GM21381 (cell line): ENCODE measurements at regions not wholly inside any gene's neighbourhood (a gene's known extent, or its start where the extent isn't known, plus 50 kb on each side); places are given as distances from the start of the nearest gene placed in this dataset.
"Not testable (repeated sequence)": the region's sequence is repeated elsewhere in the genome, so short reads cannot be mapped to it uniquely, and the experiment has no call there.

Experiments
- ATAC-seq: cut with Tn5 transposase; IDR thresholded peaks from one replicate; pipeline ENCODE4 v1.9.1; 2021; ENCODE audit warnings: mild to moderate bottlenecking, moderate library complexity; ENCODE audit not compliant: unreplicated experiment

GRCh38 chr1:29695036-29695435, 458.7 kb downstream of the PTPRU start:
- ATAC-seq, result no peak

DNA sequence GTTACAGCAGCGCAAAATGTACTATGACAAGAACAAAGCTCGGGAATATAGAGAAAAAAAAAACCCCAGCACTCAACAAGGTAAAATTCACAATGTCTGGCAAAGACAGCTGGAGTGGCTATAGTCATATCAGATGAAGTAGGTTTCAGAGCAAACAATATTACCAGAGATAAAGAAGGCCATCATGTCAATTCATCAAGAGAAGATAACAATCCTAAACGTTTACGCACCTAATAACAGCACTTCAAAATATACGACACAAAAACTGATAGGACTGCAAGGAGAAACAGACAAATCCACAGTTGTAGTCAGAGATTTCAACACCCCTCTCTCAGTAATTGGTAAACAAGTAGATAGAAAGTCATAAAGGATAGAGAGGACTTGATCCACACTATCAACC, 455.2 kb downstream of the PTPRU start:
- ATAC-seq, result no peak

DNA sequence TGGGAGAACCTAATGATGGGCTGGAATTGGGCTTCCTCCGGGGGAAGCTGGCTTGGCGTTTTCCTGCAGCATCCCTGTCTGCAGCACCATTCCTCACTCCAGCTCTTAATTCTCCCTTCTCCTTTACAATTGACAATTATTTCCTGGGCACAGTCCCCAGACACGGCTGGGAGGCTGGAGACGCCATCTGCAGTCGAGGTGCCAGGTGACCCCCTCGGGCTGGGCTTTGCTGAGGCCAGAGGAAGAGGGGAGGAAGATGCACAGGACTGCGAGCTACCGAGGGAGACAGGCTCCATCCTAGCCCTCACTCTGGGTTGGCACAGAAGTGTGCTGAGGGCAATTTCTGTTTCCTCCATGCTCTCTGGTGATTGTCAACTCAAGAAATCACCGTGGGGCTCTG, 453.8 kb downstream of the PTPRU start:
- ATAC-seq, result no peak

DNA sequence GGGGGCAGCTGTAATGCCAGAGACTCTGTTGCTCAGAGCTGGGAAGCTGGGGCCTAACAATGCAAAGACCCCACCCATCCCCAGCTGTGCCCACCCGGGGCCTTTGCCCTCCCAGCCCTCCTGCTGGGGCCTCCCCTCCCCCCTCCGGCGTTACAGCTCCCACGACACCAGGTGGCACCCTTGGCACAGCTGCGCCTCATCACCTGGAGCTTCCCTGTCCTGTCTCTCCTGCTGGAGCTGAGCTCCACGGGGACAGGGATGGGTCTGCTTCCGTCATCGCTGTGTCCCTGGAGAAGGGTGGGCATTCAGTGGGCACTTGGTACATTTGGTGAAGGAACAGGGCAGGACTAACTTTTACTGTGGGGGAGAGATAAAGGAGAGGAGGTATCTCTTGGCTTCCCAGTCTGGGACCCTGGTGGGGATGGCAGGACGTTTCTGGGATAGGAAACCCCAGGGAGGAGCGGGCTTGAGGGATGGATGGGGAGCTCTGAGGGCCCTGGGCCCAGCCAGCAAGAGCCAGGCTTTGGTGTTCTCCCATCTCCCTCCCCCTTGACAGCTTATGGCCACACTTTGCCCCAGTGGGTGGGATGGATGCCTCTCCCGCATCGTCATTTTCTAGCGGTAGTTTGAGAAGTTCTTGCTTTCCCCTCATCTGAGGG, 453.2 kb downstream of the PTPRU start:
- ATAC-seq, result no peak

DNA sequence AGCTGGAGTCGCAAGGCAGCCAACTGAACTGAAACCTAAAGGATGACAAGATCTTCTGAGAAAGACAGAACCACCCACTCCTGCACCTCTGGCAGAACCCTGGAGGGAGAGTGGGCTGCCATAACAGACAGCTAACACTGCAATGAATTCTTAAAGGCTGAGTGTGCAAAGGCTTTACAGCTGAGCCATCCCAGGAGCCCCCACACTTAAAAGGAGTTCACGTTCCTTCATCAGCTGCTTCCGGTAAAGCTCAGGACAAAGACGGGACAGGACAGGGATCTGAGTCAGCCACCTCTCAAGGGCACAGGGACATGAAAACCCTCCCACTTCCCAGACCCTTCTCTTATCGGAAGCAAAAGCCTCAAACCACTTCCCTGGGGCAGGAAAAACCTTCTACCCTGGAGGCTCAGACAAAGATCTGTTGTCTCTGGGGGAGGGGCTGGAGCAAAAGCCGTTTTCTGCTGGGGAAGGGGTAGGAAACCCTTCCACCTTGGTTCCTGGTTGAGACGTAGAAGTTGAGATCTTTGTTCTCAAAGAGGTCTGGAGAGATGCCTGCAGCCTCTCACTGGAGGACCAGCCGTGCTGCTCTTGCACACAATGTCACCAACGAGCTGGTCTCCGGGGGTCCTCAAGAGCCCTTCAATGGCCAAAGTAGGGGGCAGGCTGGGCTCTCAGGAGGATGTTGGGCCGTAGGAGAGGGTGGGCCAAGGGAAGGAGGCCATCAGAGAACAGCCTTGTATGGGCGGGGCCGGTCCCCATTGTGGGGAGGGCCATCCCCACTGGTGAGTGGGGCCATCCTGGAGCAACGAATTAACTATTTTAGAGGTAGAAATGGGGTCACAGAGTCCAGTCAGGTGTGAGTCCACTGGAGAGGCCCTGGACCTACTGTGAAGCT, 452.4 kb downstream of the PTPRU start:
- no peak for ATAC-seq

- no peak for ATAC-seq
These were observed 451.4 kb downstream of the PTPRU start for GRCh38 chr1:29687601-29688244.

GRCh38 chr1:29687166-29687565, 450.8 kb downstream of the PTPRU start:
- no peak for ATAC-seq

GRCh38 chr1:29686012-29686930, 449.9 kb downstream of the PTPRU start:
- no peak for ATAC-seq

DNA sequence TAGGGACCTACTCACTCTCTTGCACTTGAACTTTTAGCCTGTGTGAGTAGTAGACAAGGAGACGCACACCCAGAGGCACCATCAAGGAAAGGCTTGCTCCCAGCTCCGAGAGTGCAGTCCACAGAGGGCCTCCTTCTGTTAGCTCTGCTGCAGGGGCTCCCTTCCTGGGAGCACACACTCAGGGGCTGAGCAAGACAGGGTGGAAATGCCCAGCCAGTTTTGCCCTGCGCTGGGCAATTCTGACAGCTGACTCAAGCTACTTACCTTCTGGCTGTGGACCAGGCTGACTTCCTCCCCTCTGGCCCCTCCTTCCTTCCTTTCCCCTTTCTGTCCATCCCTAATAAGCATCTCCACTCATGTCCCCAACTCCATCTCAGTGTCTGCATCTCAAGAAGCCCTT, 449.1 kb downstream of the PTPRU start:
- ATAC-seq, result no peak

DNA sequence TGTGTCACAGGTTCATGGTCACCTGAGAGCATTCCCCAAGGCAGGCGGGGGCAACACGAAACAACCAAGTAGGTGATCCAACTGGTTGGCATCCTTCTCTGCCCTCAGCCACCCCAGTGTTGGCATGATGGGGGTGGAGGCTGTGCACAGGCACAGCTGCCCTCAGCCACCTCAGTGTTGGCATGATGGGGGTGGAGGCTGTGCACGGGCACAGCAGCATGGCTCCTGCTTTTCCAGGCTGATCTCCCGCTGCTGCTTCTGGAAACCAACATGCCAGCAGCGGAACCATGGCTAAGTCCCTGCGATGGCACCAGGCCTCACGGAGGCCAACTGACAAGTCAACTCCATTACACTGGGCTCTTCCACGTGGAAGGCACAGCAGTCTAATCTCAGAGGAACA, 447.8 kb downstream of the PTPRU start:
- ATAC-seq, result no peak

- no peak for ATAC-seq
These were observed 447.1 kb downstream of the PTPRU start for GRCh38 chr1:29683472-29683871.

DNA sequence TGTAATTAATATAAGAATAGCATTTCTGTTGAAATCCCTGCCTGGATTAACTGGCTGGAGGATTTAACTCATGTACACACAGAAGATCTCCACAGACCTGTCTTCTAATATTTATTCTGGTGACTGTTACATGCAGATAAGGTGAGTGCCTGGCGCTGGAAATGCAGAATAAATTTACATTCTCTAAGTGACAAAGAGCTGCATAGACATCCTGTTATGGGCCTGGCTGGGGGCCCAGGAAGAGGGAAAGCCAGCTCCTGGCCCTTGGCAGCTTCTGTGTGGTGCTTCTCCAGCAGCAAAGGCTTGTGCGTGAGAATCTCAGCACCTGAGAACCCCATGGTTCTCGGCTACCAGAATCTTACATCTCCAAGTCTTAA, 446.6 kb downstream of the PTPRU start:
- ATAC-seq, result no peak

DNA sequence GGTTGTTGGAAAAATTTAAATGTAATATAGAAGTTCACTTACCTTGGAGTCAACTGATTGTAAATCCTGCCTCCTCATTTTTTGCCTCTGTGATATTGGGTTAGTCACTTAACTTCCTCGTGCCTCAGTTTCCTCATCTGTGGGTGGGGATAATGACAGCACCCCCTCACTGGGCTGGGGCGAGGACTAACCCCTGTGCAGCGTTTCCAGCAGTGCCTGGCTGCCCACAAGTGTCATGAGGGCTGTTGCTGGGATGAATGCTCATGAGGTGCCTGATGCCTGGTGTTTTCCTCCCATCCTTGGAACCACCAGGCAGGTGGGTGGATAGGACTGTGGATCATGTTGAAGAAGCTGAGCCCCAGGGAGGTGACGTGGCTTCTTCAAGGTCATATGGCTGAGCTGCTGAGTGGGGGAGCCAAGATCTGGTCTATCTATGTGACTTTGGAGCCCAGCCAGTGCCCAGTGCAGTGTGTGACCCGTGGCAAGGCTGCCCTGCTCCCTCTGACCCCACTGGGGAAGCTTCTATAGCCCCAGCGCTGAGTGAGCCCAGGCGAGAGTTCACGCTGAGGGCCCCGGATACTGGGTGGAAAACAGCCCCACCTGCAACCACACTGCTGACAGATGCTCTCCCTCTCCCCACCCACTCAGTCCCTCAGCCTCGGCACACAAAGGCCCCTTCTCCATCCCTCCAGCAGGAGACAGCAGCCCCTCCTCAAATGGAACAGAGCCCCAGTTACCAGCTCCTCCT, 446.0 kb downstream of the PTPRU start:
- ATAC-seq, result no peak

DNA sequence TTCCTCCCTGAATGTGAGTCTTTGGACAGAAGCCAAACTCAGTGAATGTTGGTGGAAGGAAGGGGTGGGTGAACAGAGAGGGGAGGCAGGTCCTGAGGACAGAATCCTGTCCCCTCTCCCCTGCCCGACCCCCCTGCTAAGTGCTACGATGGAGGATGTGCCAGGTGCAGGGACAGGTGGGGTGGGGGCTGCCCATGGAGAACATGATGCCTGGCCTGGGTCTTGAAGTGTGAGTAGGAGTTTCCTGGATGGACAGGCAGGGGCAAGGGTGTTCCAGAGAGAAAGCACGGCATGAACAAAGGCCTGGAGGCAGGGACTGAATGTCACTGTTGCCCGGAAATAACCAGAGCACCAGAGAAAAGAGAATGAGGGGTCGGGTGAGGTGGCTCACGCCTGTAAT, 445.1 kb downstream of the PTPRU start:
- not testable (repeated sequence) for ATAC-seq

DNA sequence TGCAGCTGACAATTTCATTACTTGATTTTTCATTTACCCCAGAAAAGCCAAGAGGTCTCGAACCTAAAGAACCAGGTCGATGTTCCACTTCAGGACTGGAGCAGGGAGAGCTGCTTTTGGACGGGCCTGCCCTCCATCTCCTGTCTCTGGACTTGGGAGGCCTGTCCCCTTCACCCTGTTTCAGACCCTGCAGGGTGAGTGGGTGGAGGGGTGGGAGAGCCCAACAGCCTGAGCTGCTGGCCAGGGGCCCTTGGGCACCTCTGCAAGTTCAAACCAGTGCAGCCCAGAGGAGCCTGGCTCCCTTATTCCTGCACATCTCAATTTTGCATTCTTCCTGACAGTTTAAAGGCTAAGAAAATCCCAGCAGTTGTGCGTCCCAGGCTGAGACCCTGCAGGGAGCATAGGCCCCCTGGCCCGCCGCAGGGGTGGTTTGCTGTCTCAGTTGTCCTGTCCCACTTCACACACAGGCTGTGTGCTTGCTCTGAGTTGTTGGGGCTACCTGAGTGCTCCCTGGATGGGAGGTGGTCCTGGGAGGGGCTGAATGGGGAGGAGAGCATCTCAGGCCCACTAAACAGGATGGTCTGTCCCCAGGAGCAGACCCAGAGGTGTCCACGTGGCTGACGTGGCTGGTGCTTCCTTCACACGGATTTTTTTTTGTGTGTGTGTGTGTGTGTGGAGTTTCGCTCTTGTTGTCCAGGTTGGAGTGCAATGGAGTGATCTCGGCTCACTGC, 443.7 kb downstream of the PTPRU start:
- no peak for ATAC-seq

DNA sequence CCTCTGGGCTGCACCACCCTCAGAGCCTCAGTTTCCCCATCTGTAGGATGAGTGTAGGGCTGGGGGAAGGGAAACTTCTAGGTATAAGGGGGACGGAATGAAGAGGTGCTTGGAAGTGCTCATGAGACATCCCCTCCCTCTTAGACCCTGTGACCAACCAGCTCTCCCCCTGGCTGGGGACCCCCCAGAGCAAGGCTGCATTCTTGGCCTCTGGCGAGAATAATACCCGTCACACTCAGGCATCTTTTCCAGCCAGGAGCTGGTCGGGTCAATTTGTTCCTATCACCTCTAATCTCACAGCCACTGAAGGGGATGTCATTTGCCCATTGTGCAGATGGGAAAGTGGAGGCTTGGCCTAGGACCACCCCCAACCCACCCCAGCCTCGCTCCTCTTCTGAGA, 443.0 kb downstream of the PTPRU start:
- no peak for ATAC-seq

DNA sequence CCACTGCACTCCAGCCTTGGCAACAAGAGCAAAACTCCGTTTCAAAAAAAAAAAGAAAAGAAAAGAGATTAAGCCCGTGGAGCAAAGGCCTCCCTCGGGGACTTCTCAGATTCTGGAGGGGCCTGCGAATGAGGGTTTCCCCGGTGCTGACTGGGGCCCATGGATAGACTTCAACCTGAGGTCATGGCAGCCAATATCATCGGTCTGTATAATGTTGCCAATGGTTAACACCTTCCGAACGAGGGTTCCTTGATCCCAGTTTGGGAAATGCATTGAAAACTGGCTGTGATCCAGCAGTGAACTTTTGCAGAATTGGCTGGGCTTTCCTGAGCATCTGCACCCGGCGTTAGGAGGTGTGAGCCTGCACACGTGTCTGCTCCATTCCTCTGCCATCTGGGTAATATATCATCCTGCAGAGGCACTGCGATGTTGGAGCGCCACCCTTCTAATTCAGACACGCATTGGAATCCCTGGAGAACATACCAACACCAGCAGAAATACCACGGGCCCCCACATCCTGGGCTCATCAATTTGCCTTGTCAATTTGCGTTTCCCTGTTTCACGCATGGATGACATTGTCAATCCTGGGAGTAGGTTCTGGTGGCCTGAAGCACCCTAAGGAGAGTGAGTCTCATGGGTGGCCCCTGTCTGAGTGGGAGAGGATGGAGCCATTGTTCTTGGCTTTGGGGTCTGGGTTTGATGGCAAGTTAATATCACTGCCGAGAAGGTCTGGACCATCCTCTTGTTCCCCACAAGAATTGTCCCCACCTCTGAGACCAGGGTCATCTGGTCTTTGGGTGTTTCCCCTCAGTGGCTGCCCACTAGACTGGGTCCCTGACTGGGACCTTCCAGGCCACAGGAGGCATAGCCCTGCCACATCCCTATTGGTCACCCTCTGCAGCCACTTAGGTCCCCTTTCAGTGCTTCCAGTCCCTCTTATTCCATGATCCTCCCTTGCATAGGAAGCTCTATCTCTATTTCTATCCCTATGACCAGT, 441.0 kb downstream of the PTPRU start:
- no peak for ATAC-seq

DNA sequence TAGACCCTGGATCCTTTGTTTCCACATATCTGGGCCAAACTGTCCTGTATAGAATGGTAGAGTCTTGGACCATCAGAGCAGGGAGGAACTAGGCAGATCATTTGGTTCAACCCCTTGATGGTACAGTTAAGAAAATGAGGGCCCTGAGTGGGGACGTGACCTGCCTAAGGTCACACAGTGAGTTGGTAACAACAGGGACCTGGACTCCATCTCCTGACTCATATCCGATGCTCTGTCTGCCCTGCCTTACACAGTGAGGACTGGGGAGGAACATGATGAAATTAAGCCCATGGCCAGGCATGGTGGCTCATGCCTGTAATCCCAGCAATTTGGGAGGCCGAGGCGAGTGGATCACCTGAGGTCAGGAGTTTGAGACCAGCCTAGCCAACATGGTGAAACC, 440.2 kb downstream of the PTPRU start:
- ATAC-seq, result no peak
